Hepatocyte (in vitro differentiated cells): ENCODE measurements at regions not wholly inside any gene's neighbourhood (a gene's known extent, or its start where the extent isn't known, plus 50 kb on each side); places are given as distances from the start of the nearest gene placed in this dataset.

Experiments
- CTCF ChIP-seq: fragments of 200-600 bp; sonication (generic); IDR thresholded peaks from 2 replicates; pipeline ENCODE4 v1.5.1; 2016; ENCODE audit warnings: antibody characterized with exemption, mild to moderate bottlenecking; ENCODE audit not compliant: poor library complexity
- EZH2 ChIP-seq: fragments of 200-600 bp; sonication (generic); IDR thresholded peaks from 2 replicates; pipeline ENCODE4 v1.6.1; 2016; ENCODE audit warnings: antibody characterized with exemption, mild to moderate bottlenecking, borderline replicate concordance
- EZH2phosphoT487 ChIP-seq: fragments of 200-600 bp; sonication (generic); IDR thresholded peaks from one replicate; pipeline ENCODE4 v1.6.1; 2018; ENCODE audit warnings: antibody characterized with exemption, mild to moderate bottlenecking, low read depth, moderate library complexity; ENCODE audit not compliant: unreplicated experiment, severe bottlenecking

DNA sequence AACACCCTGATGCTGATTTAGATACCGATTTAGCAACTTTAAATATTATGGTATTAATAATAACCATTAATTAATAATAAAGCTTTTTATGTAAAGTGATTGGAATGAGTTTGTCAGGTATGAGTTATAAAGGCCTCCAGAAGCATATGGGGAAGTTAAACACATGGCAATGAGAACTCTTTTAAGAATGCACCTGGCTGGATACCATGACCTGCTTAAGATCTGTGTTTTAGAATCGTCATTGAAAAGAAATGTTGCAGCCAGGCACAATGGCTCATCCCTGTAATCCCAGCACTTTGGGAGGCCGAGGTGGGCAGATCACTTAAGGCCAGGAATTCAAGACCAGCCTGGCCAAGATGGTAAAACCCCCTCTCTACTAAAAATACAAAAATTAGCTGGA is 197.5 kb downstream of the SOX4 start:
- TF ChIP-seq CTCF, result no peak
- no peak for TF ChIP-seq EZH2
- no peak for TF ChIP-seq EZH2phosphoT487
